GM18870 (cell line): ENCODE measurements at regions not wholly inside any gene's neighbourhood (a gene's known extent, or its start where the extent isn't known, plus 50 kb on each side); places are given as distances from the start of the nearest gene placed in this dataset.

Experiments
- ATAC-seq: cut with Tn5 transposase; IDR thresholded peaks from one replicate; pipeline ENCODE4 v1.9.1; 2021; ENCODE audit warnings: moderate library complexity; ENCODE audit not compliant: unreplicated experiment

- ATAC-seq = no peak
These were observed 57.4 kb upstream of the CXADR start for GRCh38 chr21:17455451-17455850.

- ATAC-seq = no peak
These were observed 54.6 kb upstream of the CXADR start for GRCh38 chr21:17458279-17458678.

- no peak for ATAC-seq
These were observed 52.7 kb upstream of the CXADR start for GRCh38 chr21:17460094-17460493.

- ATAC-seq = no peak
These were observed 51.8 kb upstream of the CXADR start for GRCh38 chr21:17461014-17461413.

- ATAC-seq = no peak
These were observed 51.3 kb upstream of the CXADR start for GRCh38 chr21:17461582-17461981.

GRCh38 chr21:17462276-17462981 is 50.4 kb upstream of the CXADR start:
- no peak for ATAC-seq
